ENCODE measurements at regions not wholly inside any gene's neighbourhood (a gene's known extent, or its start where the extent isn't known, plus 50 kb on each side); places are given as distances from the start of the nearest gene placed in this dataset.

- TF ChIP-seq, protein P1, sequence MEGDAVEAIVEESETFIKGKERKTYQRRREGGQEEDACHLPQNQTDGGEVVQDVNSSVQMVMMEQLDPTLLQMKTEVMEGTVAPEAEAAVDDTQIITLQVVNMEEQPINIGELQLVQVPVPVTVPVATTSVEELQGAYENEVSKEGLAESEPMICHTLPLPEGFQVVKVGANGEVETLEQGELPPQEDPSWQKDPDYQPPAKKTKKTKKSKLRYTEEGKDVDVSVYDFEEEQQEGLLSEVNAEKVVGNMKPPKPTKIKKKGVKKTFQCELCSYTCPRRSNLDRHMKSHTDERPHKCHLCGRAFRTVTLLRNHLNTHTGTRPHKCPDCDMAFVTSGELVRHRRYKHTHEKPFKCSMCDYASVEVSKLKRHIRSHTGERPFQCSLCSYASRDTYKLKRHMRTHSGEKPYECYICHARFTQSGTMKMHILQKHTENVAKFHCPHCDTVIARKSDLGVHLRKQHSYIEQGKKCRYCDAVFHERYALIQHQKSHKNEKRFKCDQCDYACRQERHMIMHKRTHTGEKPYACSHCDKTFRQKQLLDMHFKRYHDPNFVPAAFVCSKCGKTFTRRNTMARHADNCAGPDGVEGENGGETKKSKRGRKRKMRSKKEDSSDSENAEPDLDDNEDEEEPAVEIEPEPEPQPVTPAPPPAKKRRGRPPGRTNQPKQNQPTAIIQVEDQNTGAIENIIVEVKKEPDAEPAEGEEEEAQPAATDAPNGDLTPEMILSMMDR (IDR thresholded peaks at IDR 0.05; ENCODE audit: low read length) = no peak
- TF ChIP-seq EZH2 (IDR thresholded peaks at IDR 0.05; ENCODE audit: borderline replicate concordance, low read length) = no peak
Observed at GRCh38 chr11:98965358-98965757, 55.4 kb upstream of the CNTN5 start.
